ENCODE measurements at regions not wholly inside any gene's neighbourhood (a gene's known extent, or its start where the extent isn't known, plus 50 kb on each side); places are given as distances from the start of the nearest gene placed in this dataset.

DNA sequence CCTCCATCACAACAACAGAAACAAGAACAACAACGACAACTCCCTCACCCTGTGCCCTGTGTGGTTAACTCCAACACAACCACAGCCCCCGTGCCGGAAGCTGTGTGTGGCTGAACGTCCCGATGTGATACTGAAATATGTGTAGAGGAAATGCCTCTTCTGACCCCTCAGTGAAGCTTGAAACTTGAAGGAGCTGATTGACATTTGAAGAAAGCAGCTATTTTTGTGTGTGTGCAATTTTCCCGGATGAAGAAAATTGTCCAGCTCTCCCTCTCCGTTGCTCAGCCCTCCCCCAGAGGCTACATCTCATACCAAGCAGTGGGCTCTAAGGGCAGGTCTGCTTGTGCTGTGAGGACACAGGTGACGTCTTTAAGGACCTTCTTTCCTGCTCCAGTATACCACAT lies 173.8 kb downstream of the ICOS start:
- no peak for DNase-seq

DNA sequence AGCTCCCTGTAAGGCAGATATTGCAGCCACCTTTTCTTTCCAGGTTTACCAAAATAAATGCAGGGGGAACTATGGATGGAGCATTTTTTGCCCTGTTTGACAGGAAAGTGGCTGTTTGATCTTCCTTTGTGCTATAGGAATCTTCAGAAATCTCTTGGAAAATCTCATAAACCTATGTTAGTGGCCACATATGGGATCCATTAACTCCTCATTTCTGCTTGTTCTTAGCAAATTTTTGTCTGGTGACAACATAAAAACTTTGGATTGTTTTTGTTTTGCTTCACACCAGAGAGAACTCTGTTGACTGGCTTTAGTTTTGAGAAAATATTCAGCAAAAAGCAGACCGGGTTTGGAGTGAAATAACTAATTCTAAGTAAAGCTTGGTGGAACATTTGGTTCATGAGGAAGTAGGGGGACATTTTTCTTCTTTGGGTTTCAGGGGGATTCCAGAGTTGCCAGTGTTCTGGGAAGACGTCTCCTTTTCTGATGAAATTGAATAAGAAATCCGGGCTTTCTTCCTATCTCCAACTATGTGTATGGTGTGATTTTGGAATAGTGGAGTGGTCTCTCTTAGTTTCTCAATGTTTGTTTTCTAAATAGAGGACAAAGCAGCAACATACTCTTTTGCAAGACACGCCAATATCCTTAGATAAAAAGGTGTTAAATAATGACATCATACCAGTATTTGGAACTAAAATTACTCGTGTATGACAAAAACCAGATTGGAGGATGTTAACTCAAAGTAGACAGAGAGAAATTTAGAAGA lies 174.4 kb downstream of the ICOS start:
- DNase-seq: no peak

- DNase-seq: no peak
Observed at GRCh38 chr2:204112084-204112770, 175.7 kb downstream of the ICOS start.

DNA sequence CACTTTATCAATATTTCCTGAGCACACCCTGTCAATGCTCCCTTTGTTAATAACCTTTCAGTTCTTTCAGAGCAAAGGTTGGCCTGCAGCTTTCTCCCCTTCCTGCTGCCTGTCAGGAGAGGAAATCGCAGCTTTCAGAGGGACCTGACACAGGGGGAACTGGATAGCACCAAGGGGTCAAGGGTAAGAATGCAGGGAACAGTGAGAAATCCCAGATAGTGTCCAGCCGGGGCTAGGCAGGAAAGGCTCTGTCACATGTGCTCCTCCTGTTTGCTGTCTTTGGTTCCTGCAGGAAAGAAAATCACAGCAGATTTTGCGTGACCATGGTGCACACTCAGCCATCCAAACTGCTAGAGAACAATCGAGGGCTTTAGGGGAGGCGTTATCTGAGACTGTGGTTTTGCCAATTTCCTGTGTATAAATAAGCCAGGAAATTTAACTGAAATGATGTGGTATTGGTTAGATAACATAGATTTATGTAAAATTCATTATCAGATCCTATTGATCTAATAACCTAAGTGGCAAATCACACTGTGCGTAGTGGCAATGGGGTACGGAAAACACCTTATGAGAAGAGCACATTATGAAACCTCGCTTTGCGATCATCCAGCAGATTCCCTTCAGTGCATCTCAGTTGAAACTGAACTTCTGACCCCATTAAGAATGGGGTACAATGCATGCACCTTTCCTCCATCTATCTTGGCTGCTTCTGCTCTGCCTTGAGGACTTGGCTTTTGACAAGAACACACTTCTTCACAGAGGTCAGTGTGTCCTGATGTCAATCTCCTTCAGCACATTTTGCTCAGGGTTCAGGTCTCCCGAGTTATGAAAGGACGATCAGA lies 178.0 kb downstream of the ICOS start:
- no peak for DNase-seq

DNA sequence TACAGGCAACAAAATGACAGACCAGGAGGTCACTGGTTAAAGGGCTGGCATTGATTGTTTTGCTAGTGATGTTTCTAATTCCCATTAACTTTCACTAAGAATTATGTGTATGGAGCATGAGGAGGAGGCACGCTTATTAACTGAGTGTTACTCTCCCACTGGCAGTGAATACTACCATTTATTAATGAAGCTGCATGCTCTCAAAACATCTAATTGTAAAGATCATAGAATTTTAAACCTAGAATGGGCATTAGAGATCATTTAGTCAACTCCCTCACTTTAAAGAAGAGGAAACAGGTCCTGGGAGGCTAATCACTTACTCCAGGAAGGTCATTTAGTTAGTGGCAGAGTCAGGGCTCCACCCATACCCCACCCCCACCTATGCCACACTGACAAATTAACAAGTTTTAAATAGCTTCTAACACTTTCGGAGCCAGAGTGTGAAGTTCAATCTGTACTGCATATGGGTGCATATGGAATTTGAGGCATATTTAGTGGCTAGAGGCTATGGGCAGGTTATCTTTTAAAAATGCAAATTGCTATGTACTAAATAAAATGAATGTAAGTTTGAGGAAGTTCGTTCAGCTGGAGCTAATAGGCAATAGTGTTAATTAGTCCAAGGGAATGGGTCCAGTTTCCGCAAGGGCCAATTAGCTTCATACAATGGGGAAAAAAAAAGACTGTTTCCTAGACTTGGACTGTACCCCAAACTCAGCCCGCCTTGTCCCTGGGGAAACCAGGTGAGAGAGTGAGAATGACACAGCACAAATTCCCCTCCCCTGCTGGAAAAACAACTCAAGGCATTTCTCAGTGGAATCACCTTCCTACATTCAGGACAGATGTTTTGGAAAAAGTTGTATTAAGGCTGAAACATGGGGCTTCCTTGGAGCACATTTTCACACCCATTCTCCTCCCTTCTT lies 178.8 kb downstream of the ICOS start:
- no peak for DNase-seq

DNA sequence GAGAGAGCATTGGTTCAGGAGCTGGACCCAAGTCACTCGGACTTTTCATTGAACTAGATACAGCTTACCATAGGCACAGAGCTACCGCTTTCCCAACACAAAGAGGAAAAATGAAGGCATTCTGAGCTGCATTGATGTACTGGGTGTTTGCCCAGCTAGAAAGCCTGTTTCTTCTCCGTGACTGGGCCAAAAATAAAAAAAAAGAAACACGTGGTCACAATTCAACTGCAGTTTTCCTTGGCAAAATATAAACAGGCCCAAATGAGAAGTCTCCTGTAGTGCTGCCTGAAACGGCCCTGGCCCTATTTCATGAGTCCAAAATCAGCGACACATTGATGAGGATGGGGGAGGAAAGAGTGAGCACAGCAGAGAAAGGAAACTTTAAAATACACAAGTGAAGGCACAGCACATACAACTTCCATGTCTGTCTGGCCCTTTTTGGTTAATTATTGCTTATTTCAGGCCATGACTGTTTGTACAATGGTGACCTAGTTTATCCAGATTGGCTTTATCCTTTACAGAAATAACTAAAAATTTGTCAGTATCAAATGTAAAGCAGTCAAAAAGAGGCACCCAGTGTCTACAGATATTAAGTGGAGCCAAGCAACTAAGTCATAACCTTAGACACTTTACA lies 179.7 kb downstream of the ICOS start:
- no peak for DNase-seq

DNA sequence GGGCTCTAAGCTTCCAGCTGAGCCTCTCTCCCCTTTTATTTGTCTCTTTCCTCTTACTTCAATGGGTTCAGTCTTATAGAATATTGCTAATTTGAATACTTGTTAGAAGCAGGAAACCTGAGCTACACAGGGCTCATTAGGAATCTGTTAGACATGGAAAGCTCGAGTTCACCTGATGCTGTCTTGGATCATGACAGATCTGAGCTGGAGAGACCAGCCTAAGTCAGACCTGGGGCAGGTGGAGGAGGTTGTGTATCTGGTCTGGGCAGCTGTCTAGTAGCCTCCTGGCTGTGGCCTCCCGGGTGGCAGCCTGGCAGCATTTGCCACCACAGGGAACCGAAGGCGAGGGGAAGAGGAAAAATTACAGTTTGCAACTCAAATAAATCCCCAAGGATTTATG lies 185.9 kb downstream of the ICOS start:
- no peak for DNase-seq

- DNase-seq: no peak
Observed at GRCh38 chr2:204124140-204124750, 187.7 kb downstream of the ICOS start.

DNA sequence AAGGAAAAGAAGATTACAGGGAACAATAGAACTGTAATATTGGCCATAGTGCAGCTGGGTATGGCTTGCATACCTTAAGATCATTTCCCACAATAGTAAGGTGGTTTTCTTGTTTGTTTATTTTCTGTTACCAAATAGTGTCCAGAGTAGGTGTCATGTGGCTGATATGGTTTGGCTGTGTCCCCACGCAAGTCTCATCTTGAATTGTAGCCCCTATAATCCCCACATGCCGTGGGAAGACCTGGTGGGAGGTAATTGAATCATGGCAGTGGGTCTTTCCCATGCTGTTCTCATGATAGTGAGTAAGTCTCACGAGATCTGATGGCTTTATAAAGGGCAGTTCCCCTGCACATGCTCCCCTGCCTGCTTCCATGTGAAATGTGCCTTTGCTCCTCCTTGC lies 190.1 kb downstream of the ICOS start:
- DNase-seq: no peak

GRCh38 chr2:204127238-204127637 lies 190.7 kb downstream of the ICOS start:
- no peak for DNase-seq

DNA sequence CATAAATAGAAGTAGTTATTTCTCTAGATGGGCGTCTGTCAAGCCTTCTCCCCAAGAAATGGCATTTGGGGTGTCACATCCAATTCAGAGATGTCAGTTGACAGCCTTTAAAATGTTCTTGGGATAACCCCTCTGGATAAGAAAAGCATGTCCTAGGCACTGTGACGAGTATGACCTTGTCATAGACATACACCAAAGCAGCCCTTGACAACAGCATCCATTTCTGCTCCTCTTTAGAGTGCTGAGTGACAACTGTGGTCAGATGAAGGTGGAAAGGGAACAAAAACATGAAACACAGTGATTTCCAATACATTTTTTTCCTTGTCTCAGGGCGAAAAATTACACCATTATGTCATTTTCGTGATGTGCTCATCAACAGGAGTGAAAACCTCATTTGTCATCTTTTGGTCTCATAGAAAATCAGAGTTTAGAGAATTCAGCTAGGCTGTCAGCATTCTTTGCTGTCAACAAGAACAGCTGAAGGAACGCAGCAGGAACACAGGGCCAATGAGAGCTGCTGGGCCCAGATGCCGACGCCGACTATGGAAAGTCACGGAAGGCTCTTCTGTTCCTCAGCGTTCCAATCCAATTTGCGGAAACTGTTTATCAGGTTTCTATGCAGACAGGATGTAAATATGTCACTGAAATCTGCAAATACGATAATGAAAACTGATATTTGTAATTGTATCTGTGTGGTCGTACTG lies 193.2 kb downstream of the ICOS start:
- DNase-seq: no peak

DNA sequence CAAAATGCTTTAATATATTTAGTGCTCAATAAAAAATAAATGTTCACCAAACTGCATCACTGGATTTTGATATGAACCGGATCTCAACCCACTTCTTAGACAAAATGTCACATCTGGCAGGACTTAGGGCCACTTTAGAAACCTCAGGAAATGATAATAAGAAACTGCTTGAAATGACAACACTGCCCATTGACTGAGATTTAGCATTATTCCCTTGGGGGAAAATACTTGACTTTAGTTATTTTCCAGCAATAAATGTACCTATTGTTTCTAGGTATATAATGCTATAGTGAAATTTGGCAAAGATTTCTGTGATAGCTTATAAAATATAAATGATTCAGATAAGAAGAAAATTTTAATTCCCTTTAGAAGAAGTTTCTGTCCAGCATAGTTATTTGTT lies 195.1 kb downstream of the ICOS start:
- DNase-seq: no peak

DNA sequence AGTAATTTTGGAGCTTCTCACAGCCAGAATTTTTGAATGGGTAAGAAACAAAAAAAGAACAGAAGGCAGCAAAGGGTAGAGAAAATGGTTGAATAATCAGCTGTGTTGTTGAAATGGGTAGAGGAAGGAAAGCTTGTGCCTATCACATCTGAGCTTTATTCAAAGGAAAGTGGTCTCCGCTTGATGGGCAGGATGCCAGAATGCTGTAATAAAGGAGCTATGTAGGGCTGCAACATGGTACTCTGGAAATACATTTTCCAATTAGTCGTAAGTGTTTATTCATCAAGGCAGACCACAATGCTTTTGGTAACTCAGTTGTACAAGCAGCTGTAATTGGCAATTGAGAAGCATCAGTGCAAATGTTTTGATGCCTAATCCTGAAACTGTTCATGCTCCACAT lies 196.9 kb downstream of the ICOS start:
- peak; percentile 95 for DNase-seq

DNA sequence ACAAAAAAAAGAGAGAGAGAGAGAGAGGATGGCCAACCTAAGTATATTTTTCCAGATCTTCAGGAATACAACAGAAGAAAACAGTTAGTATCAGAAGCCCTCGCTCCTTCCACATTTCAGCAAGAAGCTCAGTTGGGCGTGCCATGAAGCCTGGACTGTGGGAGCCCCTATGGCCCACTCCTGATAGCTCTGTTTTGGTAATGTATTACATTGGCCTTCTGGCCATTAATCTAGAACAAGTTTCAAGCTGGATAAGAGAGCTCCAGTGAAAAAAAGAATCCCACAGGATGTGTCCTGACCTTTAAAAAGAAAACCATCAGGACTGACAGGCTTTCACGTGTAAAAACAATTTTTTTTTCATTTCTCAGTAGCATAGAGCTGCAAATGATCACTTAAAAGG lies 197.9 kb downstream of the ICOS start:
- no peak for DNase-seq

GRCh38 chr2:204135752-204136151 lies 199.2 kb downstream of the ICOS start:
- no peak for DNase-seq

DNA sequence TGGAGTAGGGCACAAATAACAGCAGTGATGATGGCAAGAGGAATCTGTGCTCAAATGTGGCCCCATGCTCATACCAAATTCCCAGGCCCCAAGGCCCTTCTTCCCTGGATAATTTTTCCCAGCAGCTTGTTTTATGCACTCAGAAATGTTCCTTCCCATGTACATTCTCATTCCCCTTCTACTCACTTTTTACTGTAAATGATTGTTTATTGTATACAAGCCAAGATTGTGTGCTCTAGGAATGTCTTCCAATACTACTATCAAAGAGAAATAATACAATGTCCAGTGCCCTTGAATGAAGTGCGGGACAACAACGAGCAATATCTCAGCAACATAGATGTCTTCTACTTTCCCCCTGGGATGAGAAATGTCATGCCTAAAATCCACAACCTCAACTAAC lies 201.6 kb downstream of the ICOS start:
- no peak for DNase-seq

DNA sequence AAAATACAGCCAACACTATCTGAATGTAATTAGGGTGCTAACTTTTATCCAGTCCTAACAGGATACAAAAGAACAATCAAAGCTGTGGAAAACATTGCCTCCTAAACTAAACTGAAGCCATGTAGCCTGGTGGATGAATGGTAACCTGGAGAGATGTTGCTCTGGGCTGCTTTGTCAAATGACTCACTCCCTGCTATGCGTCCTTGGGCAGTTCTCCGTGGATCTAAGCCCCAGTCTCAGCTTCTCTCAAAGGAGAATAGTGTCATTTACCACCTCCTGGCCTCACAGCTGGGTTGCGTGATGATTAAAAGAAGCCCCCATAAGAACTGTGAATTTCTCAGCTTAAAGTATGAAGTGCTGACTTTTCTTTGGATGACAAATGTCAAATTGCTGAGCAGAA lies 203.7 kb downstream of the ICOS start:
- DNase-seq: no peak

GRCh38 chr2:204143216-204144014 lies 206.9 kb downstream of the ICOS start:
- no peak for DNase-seq

DNA sequence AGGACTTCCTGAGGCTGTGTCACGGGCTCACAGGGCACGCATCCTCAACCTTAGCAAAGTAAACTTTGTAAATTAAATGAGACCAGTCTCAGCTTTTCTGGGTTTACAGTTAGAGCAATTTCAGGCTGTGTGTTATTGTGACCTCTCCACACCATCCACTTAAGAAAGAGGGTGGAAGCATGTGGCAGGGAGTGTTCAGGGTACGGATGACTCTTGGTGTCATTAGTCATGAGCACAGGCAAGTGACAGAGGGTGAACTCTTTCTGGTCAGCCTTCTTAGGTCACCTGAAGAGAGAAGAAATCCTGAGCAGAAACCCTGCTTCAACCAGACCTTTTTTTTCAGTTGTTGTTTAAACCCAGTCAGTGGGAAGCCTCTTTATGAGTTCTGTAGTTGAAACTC lies 207.9 kb downstream of the ICOS start:
- no peak for DNase-seq

GRCh38 chr2:204145263-204145751 lies 208.7 kb downstream of the ICOS start:
- peak; percentile 74 for DNase-seq

All from NCI-H1105 treated with DMSO at 0.1 percent for 48 hours (cell line).